Glomerular visceral epithelial cell (primary cell): ENCODE measurements at regions not wholly inside any gene's neighbourhood (a gene's known extent, or its start where the extent isn't known, plus 50 kb on each side); places are given as distances from the start of the nearest gene placed in this dataset.

Experiments used
- DNase-seq: peaks from one replicate; pipeline ENCODE4 v3.0.0-alpha.2; 2016; ENCODE audit errors: extremely low spot score

DNA sequence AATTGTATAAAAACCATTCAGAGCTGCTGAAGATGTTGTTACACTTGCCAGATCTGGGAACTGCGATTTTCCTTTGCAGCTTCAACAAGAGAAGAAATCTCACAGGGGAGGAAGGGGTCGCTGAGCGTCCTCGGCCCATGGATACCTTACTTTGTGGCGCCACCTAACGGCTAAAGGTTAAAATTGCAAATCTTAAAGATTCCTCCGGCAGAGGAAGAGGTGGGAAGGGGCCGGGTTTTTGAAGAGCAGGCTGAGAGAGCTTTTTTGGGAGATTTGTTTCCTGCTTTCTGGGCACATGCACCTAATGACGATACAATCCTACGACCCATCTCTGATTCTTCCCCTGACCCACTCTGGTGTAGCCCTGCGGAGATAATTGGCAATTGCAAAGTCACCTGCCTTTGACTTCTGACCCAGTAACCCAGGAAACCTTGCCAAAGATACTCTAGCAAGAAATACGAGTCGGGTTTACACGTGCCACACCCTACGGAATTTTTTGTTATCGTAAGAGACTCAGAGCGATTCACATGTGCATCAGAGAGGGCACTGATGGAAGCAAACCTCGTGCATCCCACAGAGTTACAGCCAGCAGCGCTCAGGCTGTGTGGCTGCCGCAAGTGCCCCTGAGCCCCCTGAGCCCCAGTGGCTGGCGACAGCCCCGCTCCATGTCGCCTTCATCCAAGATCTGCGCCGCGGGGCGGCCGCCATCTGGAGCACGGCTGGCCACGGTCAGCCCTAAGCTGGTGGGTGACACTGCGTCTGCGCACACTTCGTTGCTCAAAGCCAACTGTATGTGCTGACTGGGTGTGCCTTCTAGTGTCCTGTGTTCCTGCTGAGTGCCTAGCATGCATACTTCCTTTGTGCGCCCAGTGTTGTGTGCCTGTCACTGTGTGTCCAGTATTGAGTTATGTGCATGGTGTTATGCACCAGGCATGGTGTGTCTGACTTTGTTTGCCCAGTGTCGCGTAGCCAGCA is 55.2 kb upstream of the CHRNA7 start:
- DNase-seq, result peak; percentile 24

DNA sequence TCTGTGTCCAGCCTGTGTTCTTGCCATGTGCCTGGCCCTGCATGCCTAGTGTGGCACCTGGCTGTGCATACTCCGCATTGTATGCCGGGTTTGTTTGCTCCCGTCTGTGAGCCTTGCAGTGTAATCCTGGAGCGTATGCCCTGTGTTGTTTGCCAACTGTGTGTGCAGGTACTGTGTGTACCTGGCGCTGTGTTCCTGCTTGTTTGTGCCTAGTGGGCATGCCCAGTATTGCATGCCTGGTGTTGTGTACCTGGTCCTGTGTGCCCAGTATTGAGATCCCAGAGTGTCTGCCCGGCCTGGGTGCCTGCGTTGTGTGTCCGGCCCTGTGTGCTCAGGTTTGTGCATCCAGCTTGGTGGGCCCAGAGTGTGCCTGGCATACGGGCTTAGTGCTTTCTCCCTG is 54.5 kb upstream of the CHRNA7 start:
- DNase-seq, result no peak

DNA sequence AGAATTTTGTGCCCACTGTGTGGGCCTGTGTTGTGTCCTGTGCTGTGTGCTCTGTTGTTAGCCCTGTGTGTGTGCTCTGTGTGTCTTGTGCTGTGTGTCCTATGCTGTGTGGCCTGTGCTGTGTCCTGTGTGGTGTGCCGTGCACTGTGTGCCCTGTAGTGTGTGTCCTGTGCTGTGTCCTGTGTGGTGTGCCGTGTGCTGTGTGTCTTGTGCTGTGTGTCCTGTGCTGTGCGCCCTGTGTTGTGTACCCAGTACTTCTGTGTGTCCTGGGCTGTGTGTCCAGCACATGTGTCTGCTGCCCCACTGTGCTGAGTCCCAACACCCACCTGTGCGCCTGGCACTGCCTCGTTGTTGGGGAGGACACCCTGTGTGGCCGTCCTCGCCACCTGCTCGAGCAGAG is 53.2 kb upstream of the CHRNA7 start:
- no peak for DNase-seq

DNA sequence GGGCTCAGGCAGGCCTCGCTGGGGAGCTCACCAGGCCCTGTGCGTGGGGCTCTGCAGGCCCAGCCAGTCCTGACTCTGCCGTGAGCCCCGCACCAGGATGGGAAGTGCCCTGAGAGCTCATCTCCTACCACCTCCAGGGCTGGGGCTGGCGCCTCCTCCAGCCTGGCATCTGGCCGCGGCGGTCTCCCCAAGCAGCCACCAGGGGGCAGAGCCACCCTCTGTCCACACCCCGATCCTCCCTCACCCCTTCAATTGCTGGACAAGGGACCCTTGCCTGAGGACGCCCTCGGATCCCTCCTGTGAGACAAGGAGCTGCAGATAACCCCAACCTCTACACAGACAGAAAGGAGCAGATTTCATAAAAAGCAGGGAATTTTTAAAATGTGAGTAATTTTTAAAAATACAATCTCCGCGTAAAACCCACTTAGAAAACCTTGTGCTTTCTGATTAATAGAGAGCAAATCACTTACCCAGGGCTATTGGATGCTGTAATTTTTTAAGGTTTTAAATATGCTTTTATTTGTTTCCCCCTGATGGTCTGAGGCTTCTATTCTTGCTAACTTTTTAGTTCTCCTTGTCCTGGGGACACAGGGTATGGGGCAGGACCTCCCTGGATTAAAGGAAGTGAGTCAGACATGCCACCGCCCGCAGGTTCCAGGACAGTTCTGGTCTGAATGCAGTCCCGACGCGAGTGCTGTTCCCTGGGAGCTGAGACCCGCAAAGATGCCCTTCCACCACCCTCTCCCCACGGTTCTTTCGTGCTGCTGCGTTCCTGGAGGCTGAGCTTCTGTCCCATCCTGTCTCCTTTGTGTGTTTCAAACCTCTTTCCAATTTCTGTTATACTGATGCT is 52.3 kb upstream of the CHRNA7 start:
- DNase-seq, result peak; percentile 42
